Lower leg skin (tissue), 3 donors: ENCODE measurements at regions not wholly inside any gene's neighbourhood (a gene's known extent, or its start where the extent isn't known, plus 50 kb on each side); places are given as distances from the start of the nearest gene placed in this dataset.

Experiments used
- POLR2A ChIP-seq, 2 donors: fragments of 450-650 bp; IDR thresholded peaks; one replicate each; pipeline ENCODE4 v1.6.1; 2016 to 2017; ENCODE audit warnings: antibody characterized with exemption in 2 of 2, mild to moderate bottlenecking in 1 of 2, moderate library complexity in 1 of 2
- TF ChIP-seq, protein P1 (sequence below), 3 donors: fragments of 450-650 bp; IDR thresholded peaks; one replicate each; pipeline ENCODE4 v1.5.1; 2016; ENCODE audit warnings: antibody characterized with exemption in 3 of 3, mild to moderate bottlenecking in 3 of 3, moderate library complexity in 2 of 3

DNA sequence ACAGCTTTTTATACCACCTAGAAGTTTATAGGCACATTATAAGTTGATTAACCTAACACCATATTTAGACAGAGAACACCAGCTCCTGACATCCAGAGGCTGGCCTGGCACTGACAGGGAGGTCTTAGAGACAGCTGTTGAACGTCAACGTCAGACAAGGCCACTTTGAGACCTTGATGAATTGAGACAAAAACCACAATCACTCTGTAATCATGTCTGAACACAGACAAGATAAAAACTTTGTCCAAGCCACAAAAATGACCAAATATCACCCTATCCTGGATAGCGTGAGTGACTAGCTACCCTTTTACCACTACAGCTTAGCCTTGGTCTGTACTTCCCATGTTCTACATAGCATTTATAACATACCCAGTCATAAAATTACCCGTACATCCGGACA is 403.6 kb upstream of the CHRM3 start:
- TF ChIP-seq POLR2A (IDR thresholded peaks at IDR 0.05), result no peak
- TF ChIP-seq, protein P1, sequence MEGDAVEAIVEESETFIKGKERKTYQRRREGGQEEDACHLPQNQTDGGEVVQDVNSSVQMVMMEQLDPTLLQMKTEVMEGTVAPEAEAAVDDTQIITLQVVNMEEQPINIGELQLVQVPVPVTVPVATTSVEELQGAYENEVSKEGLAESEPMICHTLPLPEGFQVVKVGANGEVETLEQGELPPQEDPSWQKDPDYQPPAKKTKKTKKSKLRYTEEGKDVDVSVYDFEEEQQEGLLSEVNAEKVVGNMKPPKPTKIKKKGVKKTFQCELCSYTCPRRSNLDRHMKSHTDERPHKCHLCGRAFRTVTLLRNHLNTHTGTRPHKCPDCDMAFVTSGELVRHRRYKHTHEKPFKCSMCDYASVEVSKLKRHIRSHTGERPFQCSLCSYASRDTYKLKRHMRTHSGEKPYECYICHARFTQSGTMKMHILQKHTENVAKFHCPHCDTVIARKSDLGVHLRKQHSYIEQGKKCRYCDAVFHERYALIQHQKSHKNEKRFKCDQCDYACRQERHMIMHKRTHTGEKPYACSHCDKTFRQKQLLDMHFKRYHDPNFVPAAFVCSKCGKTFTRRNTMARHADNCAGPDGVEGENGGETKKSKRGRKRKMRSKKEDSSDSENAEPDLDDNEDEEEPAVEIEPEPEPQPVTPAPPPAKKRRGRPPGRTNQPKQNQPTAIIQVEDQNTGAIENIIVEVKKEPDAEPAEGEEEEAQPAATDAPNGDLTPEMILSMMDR (IDR thresholded peaks at IDR 0.05), result no peak
